Esophagus squamous epithelium (tissue), 5 donors: ENCODE measurements at regions not wholly inside any gene's neighbourhood (a gene's known extent, or its start where the extent isn't known, plus 50 kb on each side); places are given as distances from the start of the nearest gene placed in this dataset.

ENCODE experiments used
- DNase-seq: peaks from one replicate; lab custom pipeline; 2025; lab: John Stamatoyannopoulos, UW
- H3K27ac ChIP-seq, 4 donors: fragments of 200-600 bp; sonication (generic); one replicate each; pipeline ENCODE4 v1.5.1; 2016 to 2019; ENCODE audit warnings: mild to moderate bottlenecking in 1 of 4
- H3K27me3 ChIP-seq, 4 donors: fragments of 200-600 bp; sonication (generic); 1 replicate in 3 of 4; 2 replicates in 1 of 4; pipeline versions ENCODE4 v1.5.1 to v1.6.0; 2017 to 2021; ENCODE audit warnings: antibody characterized with exemption in 1 of 4
- H3K36me3 ChIP-seq, 3 donors: fragments of 200-600 bp; sonication (generic); one replicate each; pipeline ENCODE4 v1.5.1; 2016 to 2019
- H3K4me1 ChIP-seq, 3 donors: fragments of 200-600 bp; sonication (generic); one replicate each; pipeline ENCODE4 v1.5.1; 2017 to 2019
- H3K4me3 ChIP-seq, 4 donors: fragments of 200-600 bp; sonication (generic); 1 replicate in 3 of 4; 2 replicates in 1 of 4; pipeline ENCODE4 v1.5.1; 2016 to 2019; ENCODE audit warnings: mild to moderate bottlenecking in 2 of 4, moderate library complexity in 1 of 4
- H3K9me3 ChIP-seq, 3 donors: fragments of 200-600 bp; sonication (generic); one replicate each; pipeline ENCODE4 v1.5.1; 2016 to 2019
- CTCF ChIP-seq, 6 experiments: fragments of 450-650 bp in 4 of 6; fragments of 200-600 bp in 2 of 6; sonication (generic) in 2 of 6; IDR thresholded peaks; one replicate each; pipeline ENCODE4 v1.5.1; 2016 to 2019; ENCODE audit warnings: antibody characterized with exemption in 6 of 6, mild to moderate bottlenecking in 4 of 6, moderate library complexity in 4 of 6
- POLR2A ChIP-seq, 4 donors: fragments of 450-650 bp; IDR thresholded peaks; one replicate each; pipeline ENCODE4 v1.6.1; 2017; ENCODE audit warnings: antibody characterized with exemption in 4 of 4, mild to moderate bottlenecking in 4 of 4, moderate library complexity in 3 of 4
- WGBS, 2 donors: methylation state at CpG; one replicate each; pipeline ENCODE4 v1.1.5; 2018; 5-methylcytosine and 5-hydroxymethylcytosine counted together
- intact Hi-C: fragments of 100-400 bp; cut with DNase I; formaldehyde crosslinking; loops from one replicate; pipeline ENCODE4 v1.15.0; 2022
- donor health status: DM: yes; HTN: yes; CAD: no.

DNA sequence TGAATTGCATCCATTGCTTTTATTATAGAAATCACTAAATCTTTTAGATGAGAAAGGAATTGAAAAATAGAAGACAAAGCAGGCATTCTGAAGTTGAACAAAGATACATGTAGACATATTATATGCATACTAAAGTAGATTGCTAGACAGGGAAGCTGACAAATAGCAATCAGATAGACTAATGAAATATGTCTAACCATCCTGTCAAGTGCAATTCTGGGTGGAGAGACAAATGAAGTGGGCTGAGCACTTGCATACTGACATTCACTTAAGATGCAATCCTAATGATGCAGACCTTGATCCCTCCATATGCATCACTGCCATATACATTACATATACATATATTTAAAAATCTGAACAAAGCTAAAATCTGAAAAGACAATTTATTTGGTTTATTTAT, 1130.0 kb upstream of the CDH6 start:
- H3K9me3 ChIP-seq: no peaks in the 10 kb centered on the region
- no peak overlapping the region for H3K27ac ChIP-seq
- intact Hi-C loops: no loop called here
- no peak for TF ChIP-seq CTCF (IDR thresholded peaks at IDR 0.05)
- H3K4me1 ChIP-seq: no peaks in the 10 kb centered on the region
- H3K4me3 ChIP-seq: no peak overlapping the region
- DNase-seq: no peak
- H3K27me3 ChIP-seq: no peaks in the 10 kb centered on the region
- no peaks in the 10 kb centered on the region for H3K36me3 ChIP-seq

DNA sequence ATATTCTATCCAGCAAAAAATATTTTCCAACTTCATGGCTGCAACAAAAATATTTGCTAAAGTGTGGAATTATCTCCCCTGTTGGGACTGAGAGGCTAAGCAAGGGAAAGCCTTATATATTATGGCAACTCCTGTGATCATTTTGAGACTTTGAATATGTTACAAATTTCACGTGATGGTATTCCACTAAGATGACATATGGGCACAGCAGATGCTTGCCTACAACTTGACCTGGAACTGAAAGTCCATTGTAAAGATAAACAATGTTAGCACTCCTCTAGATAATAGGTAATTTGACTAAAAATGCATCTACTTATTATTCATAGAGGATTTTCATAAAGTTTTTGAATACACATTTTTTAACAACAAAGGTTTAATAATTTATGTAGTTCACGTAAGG, 1141.5 kb upstream of the CDH6 start:
- intact Hi-C loops: no loop called here
- H3K9me3 ChIP-seq: no peaks in the 10 kb centered on the region
- 72 to 81% methylated on average over 2 of the region's 2 CpGs for WGBS, 2 donors
- TF ChIP-seq POLR2A (IDR thresholded peaks at IDR 0.05) (no peak), CTCF (IDR thresholded peaks at IDR 0.05) (no peak)
- H3K36me3 ChIP-seq: no peaks in the 10 kb centered on the region
- H3K27me3 ChIP-seq: no peaks in the 10 kb centered on the region
- H3K4me3 ChIP-seq: no peak overlapping the region
- no peak for DNase-seq
- H3K27ac ChIP-seq: no peak overlapping the region
- no peaks in the 10 kb centered on the region for H3K4me1 ChIP-seq

DNA sequence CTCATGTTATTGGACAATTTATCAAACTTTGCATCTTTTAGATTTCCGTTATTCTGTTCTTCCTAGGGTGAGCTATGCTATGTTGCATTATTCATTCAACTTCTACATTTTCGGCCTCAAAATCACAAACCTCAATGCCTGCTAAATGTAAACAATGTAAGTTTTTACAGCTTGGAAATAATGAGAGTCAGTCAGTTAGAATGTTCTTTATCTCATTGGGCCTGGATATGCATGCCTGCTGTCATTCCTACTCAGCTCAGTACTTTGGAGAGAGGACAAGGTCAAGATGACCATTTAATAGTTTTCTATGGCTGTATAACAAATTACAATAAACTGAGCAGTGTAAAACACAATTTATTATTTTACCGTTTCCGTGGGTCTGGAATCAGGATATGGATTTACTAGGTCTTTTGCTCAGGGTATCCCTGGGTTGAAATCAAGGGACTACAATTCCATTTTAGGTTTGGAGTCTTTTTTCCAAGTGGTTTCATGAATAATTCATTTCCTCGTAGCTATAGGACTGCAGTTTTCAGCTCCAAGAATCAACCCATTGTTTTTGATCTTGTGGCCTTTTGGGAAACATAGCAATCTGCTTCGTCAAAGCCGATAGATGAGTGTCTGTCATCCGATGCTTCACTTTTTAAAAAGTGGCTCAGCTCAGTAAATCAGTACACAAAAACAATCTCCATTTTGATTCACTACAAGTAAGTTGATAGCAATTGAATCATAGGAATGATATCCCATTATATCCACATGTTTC, 1143.2 kb upstream of the CDH6 start:
- Histone ChIP-seq H3K27ac (no peak overlapping the region), H3K36me3 (no peaks in the 10 kb centered on the region), H3K4me1 (no peaks in the 10 kb centered on the region), H3K9me3 (no peaks in the 10 kb centered on the region), H3K27me3 (no peaks in the 10 kb centered on the region), H3K4me3 (no peak overlapping the region)
- TF ChIP-seq CTCF (IDR thresholded peaks at IDR 0.05) (no peak), POLR2A (IDR thresholded peaks at IDR 0.05) (no peak)
- no peak for DNase-seq
- 74 to 77% methylated on average over 8 of the region's 8 CpGs for WGBS, 2 donors
- intact Hi-C loops: no loop called here

DNA sequence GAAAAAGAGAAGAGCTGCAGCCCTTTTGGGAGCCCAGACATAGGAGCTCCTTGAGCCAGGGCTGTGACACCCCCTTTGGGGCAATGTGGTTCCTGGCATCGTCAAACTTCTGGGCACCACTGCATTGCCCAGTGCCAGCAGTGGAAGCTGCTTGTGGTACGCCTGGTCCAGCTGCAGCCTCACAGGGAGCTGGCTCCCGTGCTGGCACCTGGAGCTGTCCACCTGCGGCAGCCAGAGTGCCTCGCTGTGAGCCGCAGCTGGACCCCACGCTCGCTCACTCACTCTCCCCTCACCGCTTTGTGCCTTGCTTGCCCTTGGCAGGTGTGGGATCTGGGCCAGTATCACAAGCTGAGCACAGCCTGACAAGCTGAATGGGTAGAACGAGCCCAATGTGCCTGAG, 1150.8 kb upstream of the CDH6 start:
- Histone ChIP-seq H3K9me3 (no peaks in the 10 kb centered on the region), H3K27ac (no peak overlapping the region), H3K36me3 (no peaks in the 10 kb centered on the region), H3K4me3 (no peak overlapping the region), H3K27me3 (no peaks in the 10 kb centered on the region), H3K4me1 (no peaks in the 10 kb centered on the region)
- TF ChIP-seq CTCF (IDR thresholded peaks at IDR 0.05): no peak
- no peak for TF ChIP-seq POLR2A (IDR thresholded peaks at IDR 0.05)
- DNase-seq: no peak
- WGBS, 2 donors: 74 to 83% methylated on average over 1 to 9 of the region's 10 CpGs
- intact Hi-C loops: no loop called here

DNA sequence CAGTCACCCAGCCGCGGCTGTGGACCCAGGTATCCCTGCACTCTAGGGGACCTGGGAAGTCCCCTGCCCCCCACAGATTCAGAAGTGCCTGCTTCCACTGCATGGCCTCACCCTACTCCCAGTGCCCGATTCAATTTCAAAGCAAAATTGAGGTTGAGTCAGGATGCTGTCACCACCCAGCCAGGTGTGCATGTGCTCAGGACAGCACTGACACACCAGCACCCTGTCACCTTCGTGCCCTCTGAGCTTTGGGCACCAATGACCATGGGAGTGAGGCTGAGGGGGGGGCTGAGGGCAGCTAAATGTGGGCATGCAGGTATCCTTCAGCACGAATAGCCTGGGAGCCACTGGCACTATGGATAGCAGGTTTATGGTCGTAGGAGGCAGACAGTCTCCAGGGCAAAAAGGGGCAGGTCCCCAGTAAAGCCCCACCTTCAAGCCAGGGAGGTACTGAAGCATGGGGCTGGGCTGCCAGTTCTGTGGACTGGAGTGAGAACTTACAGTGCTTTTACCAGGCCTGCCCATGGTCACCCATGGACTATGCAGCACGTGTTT, 1151.6 kb upstream of the CDH6 start:
- intact Hi-C loops: no loop called here
- TF ChIP-seq POLR2A (IDR thresholded peaks at IDR 0.05): no peak
- no peak for TF ChIP-seq CTCF (IDR thresholded peaks at IDR 0.05)
- no peaks in the 10 kb centered on the region for H3K27me3 ChIP-seq
- H3K36me3 ChIP-seq: no peaks in the 10 kb centered on the region
- 40 to 56% methylated on average over 2 to 3 of the region's 7 CpGs for WGBS, 2 donors
- H3K9me3 ChIP-seq: no peaks in the 10 kb centered on the region
- H3K27ac ChIP-seq: no peak overlapping the region
- H3K4me1 ChIP-seq: no peaks in the 10 kb centered on the region
- DNase-seq: no peak
- no peak overlapping the region for H3K4me3 ChIP-seq
